Fibroblast of lung (primary cell): ENCODE measurements at regions not wholly inside any gene's neighbourhood (a gene's known extent, or its start where the extent isn't known, plus 50 kb on each side); places are given as distances from the start of the nearest gene placed in this dataset.

Experiments
- EZH2 ChIP-seq: IDR thresholded peaks from 2 replicates; pipeline ENCODE4 v1.5.1; 2012; ENCODE audit warnings: low read length, control low read depth, mild to moderate bottlenecking; ENCODE audit errors: missing control alignments
- TF ChIP-seq, protein P1 (sequence below), 2 donors: IDR thresholded peaks in 1 of 2; conservative IDR thresholded peaks in 1 of 2; 1 replicate in 1 of 2; 2 replicates in 1 of 2; pipeline ENCODE4 v1.5.1; 2011 to 2012; ENCODE audit warnings: low read length in 2 of 2, control low read depth in 1 of 2, inconsistent platforms in 1 of 2, low read depth in 1 of 2, mild to moderate bottlenecking in 1 of 2

DNA sequence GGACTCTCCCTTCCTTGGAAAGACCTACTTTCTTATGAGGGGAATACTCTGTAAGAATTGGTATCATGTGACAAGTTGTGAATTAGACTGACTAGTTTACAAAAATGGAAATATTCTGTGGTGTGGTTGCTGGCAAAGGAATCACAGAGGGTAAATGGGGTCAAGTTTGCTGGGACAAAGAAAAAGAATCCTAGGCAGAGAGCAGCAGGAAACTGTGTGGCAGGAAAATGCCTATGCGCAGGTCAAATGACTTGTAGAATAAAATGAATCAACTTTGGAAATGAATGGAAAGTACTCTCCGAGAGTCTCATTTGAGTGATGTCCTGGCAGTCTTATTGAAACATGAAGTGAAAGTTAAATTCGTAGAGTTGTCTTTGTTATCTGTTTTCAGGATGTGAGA, 1250.7 kb downstream of the UQCRFS1 start:
- TF ChIP-seq, protein P1, sequence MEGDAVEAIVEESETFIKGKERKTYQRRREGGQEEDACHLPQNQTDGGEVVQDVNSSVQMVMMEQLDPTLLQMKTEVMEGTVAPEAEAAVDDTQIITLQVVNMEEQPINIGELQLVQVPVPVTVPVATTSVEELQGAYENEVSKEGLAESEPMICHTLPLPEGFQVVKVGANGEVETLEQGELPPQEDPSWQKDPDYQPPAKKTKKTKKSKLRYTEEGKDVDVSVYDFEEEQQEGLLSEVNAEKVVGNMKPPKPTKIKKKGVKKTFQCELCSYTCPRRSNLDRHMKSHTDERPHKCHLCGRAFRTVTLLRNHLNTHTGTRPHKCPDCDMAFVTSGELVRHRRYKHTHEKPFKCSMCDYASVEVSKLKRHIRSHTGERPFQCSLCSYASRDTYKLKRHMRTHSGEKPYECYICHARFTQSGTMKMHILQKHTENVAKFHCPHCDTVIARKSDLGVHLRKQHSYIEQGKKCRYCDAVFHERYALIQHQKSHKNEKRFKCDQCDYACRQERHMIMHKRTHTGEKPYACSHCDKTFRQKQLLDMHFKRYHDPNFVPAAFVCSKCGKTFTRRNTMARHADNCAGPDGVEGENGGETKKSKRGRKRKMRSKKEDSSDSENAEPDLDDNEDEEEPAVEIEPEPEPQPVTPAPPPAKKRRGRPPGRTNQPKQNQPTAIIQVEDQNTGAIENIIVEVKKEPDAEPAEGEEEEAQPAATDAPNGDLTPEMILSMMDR (conservative IDR thresholded peaks at IDR 0.05 in 1 of 2, IDR thresholded peaks at IDR 0.05 in 1 of 2; ENCODE audit: low read depth in 1 of 2, low read length in 2 of 2), result no peak
- TF ChIP-seq EZH2, result no peak
